ENCODE measurements at regions not wholly inside any gene's neighbourhood (a gene's known extent, or its start where the extent isn't known, plus 50 kb on each side); places are given as distances from the start of the nearest gene placed in this dataset.
"Not testable (repeated sequence)": the region's sequence is repeated elsewhere in the genome, so short reads cannot be mapped to it uniquely, and the experiment has no call there.

GRCh38 chrX:122092978-122093377, 1045.6 kb downstream of the GLUD2 start:
- DNase-seq = no peak

- DNase-seq = no peak
These were observed 1047.2 kb downstream of the GLUD2 start for GRCh38 chrX:122094611-122095010.

- DNase-seq = no peak
These were observed 1066.0 kb downstream of the GLUD2 start for GRCh38 chrX:122113376-122113775.

- DNase-seq = no peak
These were observed 1066.5 kb downstream of the GLUD2 start for GRCh38 chrX:122113896-122114295.

GRCh38 chrX:122115604-122116003, 1068.2 kb downstream of the GLUD2 start:
- no peak for DNase-seq

- DNase-seq = no peak
These were observed 1064.7 kb upstream of the GRIA3 start for GRCh38 chrX:122119361-122119760.

GRCh38 chrX:122122274-122122673, 1061.8 kb upstream of the GRIA3 start:
- DNase-seq = no peak

GRCh38 chrX:122133478-122133877, 1050.6 kb upstream of the GRIA3 start:
- DNase-seq = no peak

- no peak for DNase-seq
These were observed 1049.8 kb upstream of the GRIA3 start for GRCh38 chrX:122134291-122134690.

GRCh38 chrX:122135070-122135469, 1049.0 kb upstream of the GRIA3 start:
- no peak for DNase-seq

- DNase-seq = not testable (repeated sequence)
These were observed 1043.9 kb upstream of the GRIA3 start for GRCh38 chrX:122140219-122140618.

GRCh38 chrX:122154019-122154418, 1030.1 kb upstream of the GRIA3 start:
- DNase-seq = no peak

GRCh38 chrX:122168241-122168640, 1015.8 kb upstream of the GRIA3 start:
- no peak for DNase-seq

GRCh38 chrX:122184791-122185190, 999.3 kb upstream of the GRIA3 start:
- no peak for DNase-seq

GRCh38 chrX:122187069-122187713, 996.9 kb upstream of the GRIA3 start:
- DNase-seq = no peak

- DNase-seq = no peak
These were observed 995.3 kb upstream of the GRIA3 start for GRCh38 chrX:122188751-122189150.

GRCh38 chrX:122196343-122196742, 987.7 kb upstream of the GRIA3 start:
- DNase-seq = no peak

GRCh38 chrX:122203399-122203798, 980.7 kb upstream of the GRIA3 start:
- no peak for DNase-seq

GRCh38 chrX:122218666-122219065, 965.4 kb upstream of the GRIA3 start:
- DNase-seq = no peak

- no peak for DNase-seq
These were observed 964.9 kb upstream of the GRIA3 start for GRCh38 chrX:122219226-122219625.

- DNase-seq = no peak
These were observed 964.3 kb upstream of the GRIA3 start for GRCh38 chrX:122219735-122220134.

- DNase-seq = no peak
These were observed 963.3 kb upstream of the GRIA3 start for GRCh38 chrX:122220644-122221373.

GRCh38 chrX:122221810-122222209, 962.3 kb upstream of the GRIA3 start:
- DNase-seq = not testable (repeated sequence)

GRCh38 chrX:122224137-122224536, 959.9 kb upstream of the GRIA3 start:
- not testable (repeated sequence) for DNase-seq

GRCh38 chrX:122238801-122239200, 945.3 kb upstream of the GRIA3 start:
- DNase-seq = no peak

Measured in NCI-H187 (cell line).